ENCODE measurements at regions not wholly inside any gene's neighbourhood (a gene's known extent, or its start where the extent isn't known, plus 50 kb on each side); places are given as distances from the start of the nearest gene placed in this dataset.

GRCh38 chr7:156499247-156499881 is 141.2 kb upstream of the RNF32 start:
- Histone ChIP-seq H3K27me3 (ENCODE audit: control insufficient read depth, insufficient read depth, low read length) (no peaks in the 10 kb centered on the region), H3K9me3 (ENCODE audit: control insufficient read depth, insufficient read depth, low read depth, low read length) (no peaks in the 10 kb centered on the region), H3K36me3 (ENCODE audit: control insufficient read depth, insufficient read depth, low read length) (no peaks in the 10 kb centered on the region), H3K4me1 (ENCODE audit: control insufficient read depth, insufficient read depth, low read length) (no peaks in the 10 kb centered on the region), H3K27ac (ENCODE audit: low read length) (no peak overlapping the region), H3K4me3 (ENCODE audit: low read depth in 2 of 2, low read length in 2 of 2) (no peak overlapping the region)
- ATAC-seq (no peak), DNase-seq (ENCODE audit: low read depth, low spot score) (no peak)
- CTCF ChIA-PET: interaction anchor here (0.7 kb wide), 1 partner anchor 704 kb away, joined by 3 read pairs; no protein-coding TSS in a partner anchor
- BruUV-seq (replicated peaks): no TSS peak
- POLR2A ChIA-PET: no interaction called here
- in situ Hi-C loops (cut with HindIII; ENCODE audit: low pct_unique_long_range_greater_than_20kb, low sequenced_read_pairs) (no loop called here), intact Hi-C loops (cut with micrococcal nuclease; ENCODE audit: unreplicated experiment) (no loop called here)
- TF ChIP-seq CTCF (IDR thresholded peaks at IDR 0.05) (no peak), POLR2AphosphoS5 (IDR thresholded peaks at IDR 0.05; ENCODE audit: low read depth, low read length) (no peak), SIN3A (IDR thresholded peaks at IDR 0.05; ENCODE audit: borderline replicate concordance, insufficient read depth, low read depth, low read length) (no peak)

GRCh38 chr7:156497776-156498509 is 142.6 kb upstream of the RNF32 start:
- CTCF ChIA-PET: interaction anchor here (0.6 kb wide), 1 partner anchor 528 kb away, joined by 5 read pairs; no protein-coding TSS in a partner anchor

More at GRCh38 chr7:156497776-156498509, 142.6 kb upstream of the RNF32 start:
- H3K36me3 ChIP-seq (ENCODE audit: control insufficient read depth, insufficient read depth, low read length): no peaks in the 10 kb centered on the region
- TF ChIP-seq POLR2AphosphoS5 (IDR thresholded peaks at IDR 0.05; ENCODE audit: low read depth, low read length): no peak
- no peak for TF ChIP-seq REST (IDR thresholded peaks at IDR 0.05; ENCODE audit: insufficient read depth in 1 of 2, low read depth in 2 of 2, low read length in 1 of 2)
- TF ChIP-seq TCF7L2 (IDR thresholded peaks at IDR 0.05; ENCODE audit: low read depth, low read length): no peak
- no peak for TF ChIP-seq SIN3A (IDR thresholded peaks at IDR 0.05; ENCODE audit: borderline replicate concordance, insufficient read depth, low read depth, low read length)
- no peak for TF ChIP-seq CTCF (IDR thresholded peaks at IDR 0.05)
- no peak overlapping the region for H3K27ac ChIP-seq (ENCODE audit: low read length)
- POLR2A ChIA-PET: no interaction called here
- ATAC-seq: no peak
- no peaks in the 10 kb centered on the region for H3K27me3 ChIP-seq (ENCODE audit: control insufficient read depth, insufficient read depth, low read length)
- no peak for DNase-seq (ENCODE audit: low read depth, low spot score)
- BruUV-seq (replicated peaks): no TSS peak
- H3K4me3 ChIP-seq (ENCODE audit: low read depth in 2 of 2, low read length in 2 of 2): no peak overlapping the region
- in situ Hi-C loops (cut with HindIII; ENCODE audit: low pct_unique_long_range_greater_than_20kb, low sequenced_read_pairs) (no loop called here), intact Hi-C loops (cut with micrococcal nuclease; ENCODE audit: unreplicated experiment) (no loop called here)
- H3K4me1 ChIP-seq (ENCODE audit: control insufficient read depth, insufficient read depth, low read length): no peaks in the 10 kb centered on the region
- H3K9me3 ChIP-seq (ENCODE audit: control insufficient read depth, insufficient read depth, low read depth, low read length): no peaks in the 10 kb centered on the region

Data from Panc1 (cell line).